C4-2B (cell line): ENCODE measurements at regions not wholly inside any gene's neighbourhood (a gene's known extent, or its start where the extent isn't known, plus 50 kb on each side); places are given as distances from the start of the nearest gene placed in this dataset.

Experiments
- H3K27ac ChIP-seq: fragments of 450-650 bp; 2 replicates; pipeline ENCODE4 v1.5.1; 2017
- ZFX ChIP-seq: fragments of 450-650 bp; IDR thresholded peaks from 2 replicates; pipeline ENCODE4 v1.6.1; 2017
- TF ChIP-seq, protein P1 (sequence below): fragments of 450-650 bp; conservative IDR thresholded peaks from 2 replicates; pipeline ENCODE4 v1.5.1; 2017; ENCODE audit warnings: mild to moderate bottlenecking

GRCh38 chr18:39976771-39977170 is 1978.3 kb upstream of the PIK3C3 start:
- H3K27ac ChIP-seq, result no peak overlapping the region
- TF ChIP-seq ZFX, result no peak
- TF ChIP-seq, protein P1, sequence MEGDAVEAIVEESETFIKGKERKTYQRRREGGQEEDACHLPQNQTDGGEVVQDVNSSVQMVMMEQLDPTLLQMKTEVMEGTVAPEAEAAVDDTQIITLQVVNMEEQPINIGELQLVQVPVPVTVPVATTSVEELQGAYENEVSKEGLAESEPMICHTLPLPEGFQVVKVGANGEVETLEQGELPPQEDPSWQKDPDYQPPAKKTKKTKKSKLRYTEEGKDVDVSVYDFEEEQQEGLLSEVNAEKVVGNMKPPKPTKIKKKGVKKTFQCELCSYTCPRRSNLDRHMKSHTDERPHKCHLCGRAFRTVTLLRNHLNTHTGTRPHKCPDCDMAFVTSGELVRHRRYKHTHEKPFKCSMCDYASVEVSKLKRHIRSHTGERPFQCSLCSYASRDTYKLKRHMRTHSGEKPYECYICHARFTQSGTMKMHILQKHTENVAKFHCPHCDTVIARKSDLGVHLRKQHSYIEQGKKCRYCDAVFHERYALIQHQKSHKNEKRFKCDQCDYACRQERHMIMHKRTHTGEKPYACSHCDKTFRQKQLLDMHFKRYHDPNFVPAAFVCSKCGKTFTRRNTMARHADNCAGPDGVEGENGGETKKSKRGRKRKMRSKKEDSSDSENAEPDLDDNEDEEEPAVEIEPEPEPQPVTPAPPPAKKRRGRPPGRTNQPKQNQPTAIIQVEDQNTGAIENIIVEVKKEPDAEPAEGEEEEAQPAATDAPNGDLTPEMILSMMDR, result no peak

DNA sequence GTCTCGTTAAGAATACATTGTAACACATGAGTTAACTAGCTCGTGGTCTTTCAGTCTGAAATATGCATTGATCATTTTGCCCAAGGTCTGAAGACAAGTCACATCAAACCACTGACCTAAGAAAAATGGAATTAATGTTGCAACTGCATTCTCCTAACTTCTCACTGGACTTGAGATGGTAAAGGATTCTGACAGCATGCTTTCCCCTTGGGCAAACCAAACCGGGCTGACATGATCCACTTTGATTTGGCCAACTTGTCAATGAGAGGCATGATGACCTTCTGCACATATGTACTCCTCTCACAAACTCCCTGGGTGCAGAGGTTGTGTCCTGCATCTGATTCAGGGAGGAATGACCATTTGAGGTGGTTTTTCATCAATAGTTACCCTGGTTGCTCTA is 1982.5 kb upstream of the PIK3C3 start:
- no peak overlapping the region for H3K27ac ChIP-seq
- TF ChIP-seq, protein P1, result no peak
- no peak for TF ChIP-seq ZFX

GRCh38 chr18:39969803-39970494 is 1985.1 kb upstream of the PIK3C3 start:
- TF ChIP-seq, protein P1, result no peak
- TF ChIP-seq ZFX, result no peak

GRCh38 chr18:39966275-39966674 is 1988.8 kb upstream of the PIK3C3 start:
- TF ChIP-seq ZFX, result no peak
- TF ChIP-seq, protein P1, result peak; percentile 31; the same call in 1 of the 2 replicates
- H3K27ac ChIP-seq, result no peak overlapping the region

More at GRCh38 chr18:39969803-39970494, 1985.1 kb upstream of the PIK3C3 start:
- H3K27ac ChIP-seq, result no peak overlapping the region

DNA sequence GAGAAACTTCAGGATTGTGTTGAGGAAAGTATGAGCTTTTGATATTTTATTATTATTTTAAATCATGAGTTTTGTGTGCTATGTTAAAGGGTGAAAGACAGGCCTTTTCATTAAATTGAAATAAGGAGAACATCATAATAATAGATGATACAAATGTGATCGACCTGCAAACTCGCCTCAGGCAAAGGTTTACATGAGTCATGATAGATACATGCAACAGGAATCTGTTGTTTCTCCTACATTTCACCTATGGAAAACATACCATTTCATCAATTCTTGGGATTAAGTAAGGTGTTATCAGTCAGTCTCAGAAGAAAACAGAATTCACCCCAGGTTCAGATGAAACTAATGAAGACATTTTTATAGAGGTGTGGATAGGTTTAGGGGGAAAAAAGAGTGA is 1992.5 kb upstream of the PIK3C3 start:
- H3K27ac ChIP-seq, result no peak overlapping the region
- TF ChIP-seq ZFX, result no peak
- TF ChIP-seq, protein P1, result no peak

DNA sequence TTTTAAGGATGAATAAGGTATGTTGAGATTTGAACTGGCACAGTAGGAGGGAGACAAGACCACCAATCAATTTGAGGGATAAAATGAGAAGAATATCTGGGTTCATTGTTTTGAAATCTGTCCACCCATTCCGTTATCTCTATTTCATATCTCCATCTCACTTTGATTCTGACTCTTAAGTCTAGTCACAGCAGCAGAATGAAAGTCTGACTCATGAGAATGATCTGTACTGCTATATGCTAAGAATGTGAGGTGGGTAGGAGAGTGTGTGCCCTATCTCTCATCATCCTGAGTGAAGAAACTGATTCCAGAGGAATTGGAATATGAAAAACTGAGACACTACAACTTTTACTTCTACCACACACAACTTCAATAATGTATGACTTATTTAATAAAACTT is 1994.5 kb upstream of the PIK3C3 start:
- no peak overlapping the region for H3K27ac ChIP-seq
- TF ChIP-seq ZFX, result no peak
- TF ChIP-seq, protein P1, result no peak

DNA sequence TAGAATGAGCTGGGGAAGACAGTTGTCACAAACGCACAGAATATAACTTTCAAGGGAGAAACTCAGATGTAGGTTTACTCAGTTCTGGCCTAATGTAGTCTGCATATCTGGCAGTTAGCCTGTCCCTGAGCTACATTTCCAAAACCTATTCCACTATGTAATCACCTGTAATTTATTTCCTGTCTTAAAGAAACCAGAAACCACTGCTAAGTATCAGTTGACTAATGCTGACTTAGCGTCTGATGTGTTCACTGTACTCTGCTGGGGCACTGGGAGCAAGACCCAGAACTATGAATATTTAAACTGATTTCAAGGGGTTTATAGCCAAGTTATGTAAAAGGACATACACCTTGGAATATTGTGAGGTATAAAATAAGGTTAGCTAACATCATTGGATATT is 1995.2 kb upstream of the PIK3C3 start:
- no peak overlapping the region for H3K27ac ChIP-seq
- TF ChIP-seq ZFX, result no peak
- TF ChIP-seq, protein P1, result no peak
